VCaP (cell line): ENCODE measurements at regions not wholly inside any gene's neighbourhood (a gene's known extent, or its start where the extent isn't known, plus 50 kb on each side); places are given as distances from the start of the nearest gene placed in this dataset.
"Not testable (repeated sequence)": the region's sequence is repeated elsewhere in the genome, so short reads cannot be mapped to it uniquely, and the experiment has no call there.

Experiments used
- H3K27ac ChIP-seq: fragments of 450-650 bp; 2 replicates; pipeline ENCODE4 v1.5.1; 2017
- CTCF ChIP-seq: fragments of 450-650 bp; conservative IDR thresholded peaks from 2 replicates; pipeline ENCODE4 v1.5.1; 2017; ENCODE audit warnings: mild to moderate bottlenecking, moderate library complexity

DNA sequence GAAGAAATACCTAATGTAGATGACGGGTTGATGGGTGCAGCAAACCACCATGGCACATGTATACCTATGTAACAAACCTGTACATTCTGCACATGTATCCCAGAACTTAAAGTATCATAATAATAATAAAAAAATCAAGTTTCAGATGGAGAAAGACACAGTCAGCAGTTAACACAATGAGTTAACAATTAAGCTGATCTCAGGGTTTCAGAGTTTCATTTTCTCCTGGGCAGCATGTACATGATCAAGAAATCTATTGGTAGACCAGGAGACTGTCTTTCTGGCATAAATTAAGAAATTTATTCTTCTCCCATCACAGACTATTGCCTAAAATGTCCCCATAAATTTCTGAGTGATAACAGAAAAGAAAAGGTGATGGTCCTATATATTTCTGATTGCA, 155.3 kb downstream of the RAD51AP2 start:
- peak overlapping the region; percentile 57 for H3K27ac ChIP-seq
- no peak for TF ChIP-seq CTCF

- no peak for TF ChIP-seq CTCF
- H3K27ac ChIP-seq, result no peak overlapping the region
Observed at GRCh38 chr2:17355608-17356329, 162.5 kb downstream of the RAD51AP2 start.

- TF ChIP-seq CTCF, result no peak
- H3K27ac ChIP-seq, result no peak overlapping the region
Observed at GRCh38 chr2:17353263-17353662, 165.0 kb downstream of the RAD51AP2 start.

DNA sequence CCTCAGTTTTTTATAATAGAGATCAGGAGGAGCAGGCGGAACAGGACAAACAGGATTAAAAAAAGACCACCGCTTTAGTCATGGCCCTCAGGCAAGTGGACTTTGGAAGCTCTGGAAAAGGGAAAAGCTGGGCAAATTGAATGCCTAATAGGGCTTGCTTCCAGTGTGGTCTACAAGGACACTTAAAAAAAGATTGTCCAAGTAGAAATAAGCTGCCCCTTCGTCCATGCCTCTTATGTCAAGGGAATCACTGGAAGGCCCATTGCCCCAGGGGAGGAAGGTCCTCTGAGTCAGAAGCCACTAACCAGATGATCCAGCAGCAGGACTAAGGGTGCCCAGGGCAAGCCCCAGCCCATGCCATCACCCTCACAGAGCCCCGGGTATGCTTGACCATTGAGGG, 175.5 kb downstream of the RAD51AP2 start:
- not testable (repeated sequence) for H3K27ac ChIP-seq

- peak overlapping the region; percentile 71 for H3K27ac ChIP-seq
- TF ChIP-seq CTCF, result no peak
Observed at GRCh38 chr2:17337507-17337906, 180.7 kb downstream of the RAD51AP2 start.

DNA sequence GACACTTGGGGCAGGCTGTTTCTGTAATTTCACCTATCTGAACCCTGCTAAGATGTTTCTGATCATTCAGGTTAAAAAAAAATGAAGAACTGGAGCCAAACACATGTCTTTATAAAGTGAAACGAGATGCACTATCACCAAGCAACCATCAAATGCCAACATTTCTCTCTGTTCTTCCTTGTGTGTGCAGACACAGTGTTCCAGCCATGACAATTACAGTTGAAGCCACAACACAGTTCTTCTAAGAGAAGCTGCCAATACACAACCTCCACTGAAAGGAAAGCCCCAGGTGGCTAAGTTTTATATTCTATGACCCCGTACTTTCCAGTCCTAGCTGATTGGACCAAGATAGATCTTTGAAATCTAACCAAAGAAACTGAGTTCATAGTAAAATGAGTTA, 181.8 kb downstream of the RAD51AP2 start:
- peak overlapping the region; percentile 71 for H3K27ac ChIP-seq
- no peak for TF ChIP-seq CTCF

DNA sequence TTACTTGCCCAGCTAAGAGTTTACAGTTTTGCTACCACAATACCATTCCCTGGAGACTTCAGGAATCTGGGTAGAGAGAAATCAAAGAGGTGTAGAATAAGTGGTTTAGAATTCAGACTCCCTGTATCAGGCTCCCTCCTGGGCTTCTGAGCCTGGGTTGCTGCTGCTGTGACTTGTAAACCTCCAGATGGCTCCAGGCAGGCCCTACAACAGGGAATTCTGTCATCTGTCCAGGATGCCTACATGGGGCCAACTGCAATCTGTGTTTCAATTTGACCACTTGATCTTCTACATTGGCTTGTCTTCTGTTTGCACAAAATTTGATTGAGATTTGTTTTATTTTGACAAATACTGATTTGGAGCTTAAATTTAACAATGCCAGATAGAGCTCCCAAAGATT, 183.9 kb downstream of the RAD51AP2 start:
- no peak for TF ChIP-seq CTCF
- H3K27ac ChIP-seq, result no peak overlapping the region

DNA sequence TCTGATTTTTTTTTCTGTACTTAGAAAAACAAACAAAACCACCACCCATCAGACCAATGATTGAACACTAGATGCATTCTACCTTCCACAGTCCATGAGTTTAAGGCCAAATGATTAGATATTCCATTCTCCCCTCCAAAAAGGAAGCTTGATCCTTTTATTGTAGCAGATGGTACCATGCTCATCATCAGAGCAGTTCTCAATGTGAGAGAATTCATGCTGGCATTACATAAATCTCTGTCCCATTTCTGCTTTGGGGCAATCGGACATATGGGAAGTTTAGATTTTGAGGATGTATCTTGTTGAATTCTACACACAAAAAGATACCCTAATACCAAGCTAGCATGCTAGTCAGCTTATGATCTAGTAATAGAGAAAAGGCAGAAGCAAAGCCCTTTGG, 186.6 kb downstream of the RAD51AP2 start:
- TF ChIP-seq CTCF, result no peak
- H3K27ac ChIP-seq, result no peak overlapping the region
